OCI-LY1 (cell line): ENCODE measurements at regions not wholly inside any gene's neighbourhood (a gene's known extent, or its start where the extent isn't known, plus 50 kb on each side); places are given as distances from the start of the nearest gene placed in this dataset.

Experiments used
- H2AFZ ChIP-seq: fragments of 200-600 bp; sonication (generic), shearing (Covaris generic); 2 replicates; pipeline ENCODE4 v1.6.0; 2014; ENCODE audit warnings: antibody characterized with exemption, mild to moderate bottlenecking, low read length
- H3F3A ChIP-seq: fragments of 200-600 bp; sonication (generic), shearing (Covaris generic); 2 replicates; pipeline ENCODE4 v1.6.0; 2014; ENCODE audit warnings: mild to moderate bottlenecking, antibody characterized with exemption, low read length, moderate library complexity; ENCODE audit not compliant: insufficient read depth
- H3K27ac ChIP-seq: fragments of 200-600 bp; sonication (generic); 2 replicates; pipeline ENCODE4 v1.5.1; 2014; ENCODE audit warnings: low read length, mixed run types, mild to moderate bottlenecking, low read depth; ENCODE audit not compliant: poor library complexity, severe bottlenecking
- H3K27me3 ChIP-seq: fragments of 200-600 bp; sonication (generic); 2 replicates; pipeline ENCODE4 v1.6.0; 2014; ENCODE audit warnings: antibody characterized with exemption, mild to moderate bottlenecking, low read length, moderate library complexity; ENCODE audit not compliant: insufficient read depth
- H3K36me3 ChIP-seq: fragments of 200-600 bp; sonication (generic); 2 replicates; pipeline ENCODE4 v1.6.1; 2014; ENCODE audit warnings: mild to moderate bottlenecking, antibody characterized with exemption, low read length, moderate library complexity, mixed read lengths; ENCODE audit not compliant: insufficient read depth
- H3K4me1 ChIP-seq: fragments of 200-600 bp; sonication (generic); 2 replicates; pipeline ENCODE4 v1.5.1; 2014; ENCODE audit warnings: mild to moderate bottlenecking, low read length, moderate library complexity; ENCODE audit not compliant: insufficient read depth, severe bottlenecking
- H3K4me2 ChIP-seq: fragments of 200-600 bp; sonication (generic), shearing (Covaris generic); 2 replicates; pipeline ENCODE4 v1.6.1; 2014; ENCODE audit warnings: low read length
- H3K4me3 ChIP-seq: fragments of 200-600 bp; sonication (generic); 2 replicates; pipeline ENCODE4 v1.5.1; 2014; ENCODE audit warnings: low read length, low read depth, mild to moderate bottlenecking, mixed read lengths; ENCODE audit not compliant: poor library complexity, severe bottlenecking
- H3K79me2 ChIP-seq: fragments of 200-600 bp; shearing (Covaris generic); 2 replicates; pipeline ENCODE4 v1.6.1; 2016; ENCODE audit warnings: mixed run types, low read length, mixed read lengths; ENCODE audit not compliant: insufficient read depth
- H3K9ac ChIP-seq: fragments of 200-600 bp; sonication (generic), shearing (Covaris generic); 2 replicates; pipeline ENCODE4 v1.6.1; 2014; ENCODE audit warnings: mild to moderate bottlenecking, low read length, mixed read lengths
- H3K9me2 ChIP-seq: fragments of 200-600 bp; sonication (generic), shearing (Covaris generic); 2 replicates; pipeline ENCODE4 v1.6.1; 2014; ENCODE audit warnings: low read depth, mild to moderate bottlenecking, low read length, mixed read lengths
- H3K9me3 ChIP-seq: fragments of 200-600 bp; shearing (Covaris generic); 2 replicates; pipeline ENCODE4 v1.6.1; 2014; ENCODE audit warnings: low read length, mixed read lengths
- H4K20me1 ChIP-seq: fragments of 200-600 bp; sonication (generic), shearing (Covaris generic); 2 replicates; pipeline ENCODE4 v1.6.0; 2016; ENCODE audit warnings: mild to moderate bottlenecking, low read length; ENCODE audit not compliant: insufficient read depth
- EZH2 ChIP-seq: fragments of 200-600 bp; sonication (generic), shearing (Covaris generic); IDR thresholded peaks from 2 replicates; pipeline ENCODE4 v1.8.0; 2017; ENCODE audit warnings: borderline replicate concordance, mixed run types, mild to moderate bottlenecking, antibody characterized with exemption, low read length, moderate library complexity, mixed read lengths
- TF ChIP-seq, protein P1 (sequence below): fragments of 200-600 bp; sonication (generic), shearing (Covaris generic); IDR thresholded peaks from 2 replicates; pipeline ENCODE4 v1.5.1; 2017; ENCODE audit warnings: mild to moderate bottlenecking, antibody characterized with exemption, low read length, moderate library complexity, mixed read lengths

- Histone ChIP-seq H3K27me3 (no peaks in the 10 kb centered on the region), H3K9ac (no peak overlapping the region), H3K4me1 (no peaks in the 10 kb centered on the region), H3K9me3 (no peaks in the 10 kb centered on the region), H2AFZ (no peak overlapping the region), H3K9me2 (no peaks in the 10 kb centered on the region), H4K20me1 (no peaks in the 10 kb centered on the region), H3K27ac (no peak overlapping the region), H3F3A (no peaks in the 10 kb centered on the region), H3K4me3 (no peak overlapping the region), H3K36me3 (no peaks in the 10 kb centered on the region), H3K4me2 (no peak overlapping the region), H3K79me2 (no peaks in the 10 kb centered on the region)
- no peak for TF ChIP-seq EZH2
- TF ChIP-seq, protein P1, sequence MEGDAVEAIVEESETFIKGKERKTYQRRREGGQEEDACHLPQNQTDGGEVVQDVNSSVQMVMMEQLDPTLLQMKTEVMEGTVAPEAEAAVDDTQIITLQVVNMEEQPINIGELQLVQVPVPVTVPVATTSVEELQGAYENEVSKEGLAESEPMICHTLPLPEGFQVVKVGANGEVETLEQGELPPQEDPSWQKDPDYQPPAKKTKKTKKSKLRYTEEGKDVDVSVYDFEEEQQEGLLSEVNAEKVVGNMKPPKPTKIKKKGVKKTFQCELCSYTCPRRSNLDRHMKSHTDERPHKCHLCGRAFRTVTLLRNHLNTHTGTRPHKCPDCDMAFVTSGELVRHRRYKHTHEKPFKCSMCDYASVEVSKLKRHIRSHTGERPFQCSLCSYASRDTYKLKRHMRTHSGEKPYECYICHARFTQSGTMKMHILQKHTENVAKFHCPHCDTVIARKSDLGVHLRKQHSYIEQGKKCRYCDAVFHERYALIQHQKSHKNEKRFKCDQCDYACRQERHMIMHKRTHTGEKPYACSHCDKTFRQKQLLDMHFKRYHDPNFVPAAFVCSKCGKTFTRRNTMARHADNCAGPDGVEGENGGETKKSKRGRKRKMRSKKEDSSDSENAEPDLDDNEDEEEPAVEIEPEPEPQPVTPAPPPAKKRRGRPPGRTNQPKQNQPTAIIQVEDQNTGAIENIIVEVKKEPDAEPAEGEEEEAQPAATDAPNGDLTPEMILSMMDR: no peak
Measured at GRCh38 chr3:25291481-25291905, 136.6 kb upstream of the RARB start.

DNA sequence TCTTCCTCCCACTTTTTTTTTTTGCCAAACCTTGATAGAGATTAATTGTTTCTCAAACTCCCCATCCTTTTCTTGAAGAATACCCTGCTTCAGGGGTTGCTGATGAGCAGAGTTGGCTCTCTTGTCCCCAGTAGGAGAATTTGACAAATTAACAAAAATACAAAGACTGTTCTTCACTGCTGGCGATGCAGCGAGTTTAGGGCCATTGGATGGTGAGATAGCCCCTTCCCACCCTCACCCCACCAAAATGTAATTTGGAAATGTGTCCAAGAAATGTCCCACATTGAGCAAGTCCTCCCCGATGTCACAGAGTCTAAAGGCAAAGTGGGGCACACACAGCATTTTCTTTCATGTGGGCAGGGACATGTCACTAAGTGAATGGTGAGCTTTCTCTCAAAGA lies 136.0 kb upstream of the RARB start:
- no peak overlapping the region for H3K4me2 ChIP-seq

DNA sequence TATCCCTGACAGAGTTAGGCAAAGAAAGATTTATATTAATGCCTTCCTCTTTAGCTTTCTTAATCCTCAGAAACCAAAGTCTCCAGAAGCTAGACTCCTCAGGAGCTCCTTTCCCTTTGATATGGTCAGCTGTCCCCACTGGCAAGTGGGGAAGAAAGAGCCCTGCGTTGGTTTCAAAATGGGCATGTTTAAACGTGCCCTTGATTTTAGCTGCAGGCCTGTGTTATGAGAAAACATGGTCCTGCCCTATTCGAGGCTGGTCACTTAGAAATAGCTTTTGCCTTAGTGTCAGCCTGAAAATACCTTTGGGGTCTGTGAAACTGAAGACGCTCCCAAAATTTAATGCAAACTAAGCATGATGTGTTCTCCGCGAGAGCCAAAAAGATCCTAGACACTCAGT lies 135.5 kb upstream of the RARB start:
- Histone ChIP-seq H2AFZ (no peak overlapping the region), H3K4me2 (no peak overlapping the region), H3K79me2 (no peaks in the 10 kb centered on the region), H3K27me3 (no peaks in the 10 kb centered on the region), H3K4me3 (no peak overlapping the region), H3K36me3 (no peaks in the 10 kb centered on the region), H3K9me2 (no peaks in the 10 kb centered on the region), H3F3A (no peaks in the 10 kb centered on the region), H3K9ac (no peak overlapping the region), H3K27ac (no peak overlapping the region), H3K4me1 (no peaks in the 10 kb centered on the region), H3K9me3 (no peaks in the 10 kb centered on the region), H4K20me1 (no peaks in the 10 kb centered on the region)
- no peak for TF ChIP-seq EZH2
- TF ChIP-seq, protein P1: no peak

More for the DNA sequence above, 136.0 kb upstream of the RARB start:
- Histone ChIP-seq H3K4me1 (no peaks in the 10 kb centered on the region), H3K36me3 (no peaks in the 10 kb centered on the region), H2AFZ (no peak overlapping the region), H3K9ac (no peak overlapping the region), H3K9me2 (no peaks in the 10 kb centered on the region), H3K79me2 (no peaks in the 10 kb centered on the region), H3K27me3 (no peaks in the 10 kb centered on the region), H3F3A (no peaks in the 10 kb centered on the region), H4K20me1 (no peaks in the 10 kb centered on the region), H3K9me3 (no peaks in the 10 kb centered on the region), H3K27ac (no peak overlapping the region), H3K4me3 (no peak overlapping the region)
- TF ChIP-seq, protein P1: no peak
- TF ChIP-seq EZH2: no peak
